ENCODE measurements at regions not wholly inside any gene's neighbourhood (a gene's known extent, or its start where the extent isn't known, plus 50 kb on each side); places are given as distances from the start of the nearest gene placed in this dataset.

DNA sequence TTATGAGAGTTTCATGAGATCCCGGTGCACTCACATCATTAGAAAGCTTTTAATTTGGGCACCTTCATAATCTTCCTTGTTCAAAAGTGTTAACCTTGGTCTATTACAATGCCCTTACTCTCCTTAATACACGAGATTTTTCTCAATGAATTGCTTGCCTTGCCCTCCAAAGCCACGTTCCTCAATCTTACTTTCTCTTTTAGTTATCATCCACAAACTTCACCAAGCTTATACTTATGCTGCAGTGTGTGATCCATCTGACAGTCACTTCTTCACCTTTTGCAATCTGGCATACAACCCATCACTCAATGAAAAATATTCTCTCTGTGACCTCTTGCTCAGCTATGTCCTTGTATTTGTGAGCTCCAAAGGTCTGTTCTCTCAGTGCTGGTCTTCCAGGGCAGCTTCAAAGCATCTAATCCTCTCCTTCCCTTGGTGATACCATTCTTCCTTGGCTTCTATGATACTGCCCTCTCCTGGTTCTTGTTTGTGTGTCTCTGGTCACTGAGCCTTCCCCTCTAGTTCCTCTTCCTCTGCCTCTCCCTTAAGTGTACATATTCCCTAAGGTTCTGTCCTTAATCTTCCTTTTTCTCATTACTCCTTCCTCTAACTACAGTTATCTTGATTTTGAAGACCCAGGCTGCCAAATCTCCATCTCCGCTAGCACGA is 202.2 kb upstream of the STARD13 start:
- H3K36me3 ChIP-seq (ENCODE audit: control insufficient read depth in 5 of 5, insufficient read depth in 5 of 5, low read length in 5 of 5): no peaks in the 10 kb centered on the region
- H3K4me3 ChIP-seq (ENCODE audit: low read depth in 1 of 5, low read length in 5 of 5): peak overlapping the region in 4 of 5 donors; percentile 33 to 45 (median 44)
- H3K9me3 ChIP-seq (ENCODE audit: control insufficient read depth in 5 of 5, low read length in 5 of 5): peaks cover 0 to 5% (median 2%) of the 10 kb centered on the region in 5 donors
- H3K4me1 ChIP-seq (ENCODE audit: control insufficient read depth in 5 of 5, insufficient read depth in 5 of 5, low read length in 5 of 5): peaks cover 0 to 8% (median 3%) of the 10 kb centered on the region in 5 donors
- no peak overlapping the region for H3K27ac ChIP-seq (ENCODE audit: low read depth, low read length)
- H3K9ac ChIP-seq (ENCODE audit: low read length in 5 of 5): peak overlapping the region in 1 of 5 donors; percentile 46
- no peaks in the 10 kb centered on the region for H3K27me3 ChIP-seq (ENCODE audit: control insufficient read depth in 5 of 5, insufficient read depth in 4 of 5, low read length in 5 of 5)

DNA sequence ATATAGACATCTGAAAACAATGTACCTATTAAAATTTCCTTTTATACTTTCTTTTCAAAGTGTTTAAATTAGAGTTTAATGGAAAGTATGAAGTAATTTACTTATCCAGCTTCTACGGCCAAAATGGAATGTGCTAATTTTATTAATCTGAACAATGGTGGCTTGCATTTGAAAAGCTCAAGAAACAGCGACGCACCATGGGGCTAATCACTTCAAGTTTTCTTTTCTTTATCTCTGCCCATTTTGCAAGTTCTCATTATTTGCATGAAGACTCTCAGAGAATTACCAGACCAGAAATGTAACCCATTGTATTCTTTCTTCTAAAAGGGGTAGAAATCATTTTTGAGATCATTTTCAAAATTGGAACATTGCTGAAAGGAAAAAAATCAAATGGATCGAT is 204.0 kb upstream of the STARD13 start:
- peaks cover 0 to 8% (median 4%) of the 10 kb centered on the region in 5 donors for H3K4me1 ChIP-seq (ENCODE audit: control insufficient read depth in 5 of 5, insufficient read depth in 5 of 5, low read length in 5 of 5)
- no peak overlapping the region for H3K4me3 ChIP-seq (ENCODE audit: low read depth in 1 of 5, low read length in 5 of 5)
- H3K9ac ChIP-seq (ENCODE audit: low read length in 5 of 5): no peak overlapping the region
- no peaks in the 10 kb centered on the region for H3K36me3 ChIP-seq (ENCODE audit: control insufficient read depth in 5 of 5, insufficient read depth in 5 of 5, low read length in 5 of 5)
- no peaks in the 10 kb centered on the region for H3K27me3 ChIP-seq (ENCODE audit: control insufficient read depth in 5 of 5, insufficient read depth in 4 of 5, low read length in 5 of 5)
- peaks cover 0 to under 1% (median 0%) of the 10 kb centered on the region in 5 donors for H3K9me3 ChIP-seq (ENCODE audit: control insufficient read depth in 5 of 5, low read length in 5 of 5)
- H3K27ac ChIP-seq (ENCODE audit: low read depth, low read length): no peak overlapping the region

DNA sequence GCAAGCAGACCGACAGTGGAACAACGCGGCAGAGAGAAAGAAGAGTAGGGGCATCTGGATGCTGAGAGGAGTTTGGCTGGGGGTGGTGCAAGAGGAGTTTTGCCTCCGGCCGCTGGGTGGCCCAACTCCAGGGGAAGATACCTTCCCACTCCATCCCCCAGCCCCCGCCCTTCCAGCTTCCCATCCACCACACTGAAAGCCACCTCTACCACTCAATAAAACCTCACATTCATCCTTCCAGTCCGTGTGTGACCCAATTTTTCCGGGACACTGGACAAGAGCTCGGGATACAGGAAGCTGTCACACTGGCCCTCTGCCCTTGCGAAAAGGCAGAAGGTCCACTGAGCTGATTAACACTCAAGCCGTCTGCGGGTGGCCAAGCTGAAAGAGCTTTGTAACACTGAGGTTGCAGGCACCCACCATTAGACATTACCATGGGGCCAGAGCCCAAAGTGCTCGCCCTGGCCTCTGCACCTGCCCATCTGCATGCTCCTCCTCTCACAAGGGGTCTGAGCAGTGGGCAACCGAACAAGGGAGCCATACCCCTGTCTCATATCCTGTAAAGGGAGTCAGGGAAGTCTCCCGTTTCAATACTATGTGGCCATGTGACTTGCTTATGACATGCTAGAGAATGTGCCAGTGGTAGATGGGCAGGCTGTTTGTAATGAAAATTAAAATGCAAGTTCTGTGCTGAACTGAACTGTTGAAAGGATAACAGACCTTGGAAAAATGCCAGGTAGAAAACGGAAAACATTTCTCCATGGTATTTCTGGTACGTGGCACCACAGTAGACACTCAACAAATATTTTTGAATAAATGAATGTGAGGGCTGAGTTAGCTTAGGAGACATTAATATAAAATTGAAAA is 205.1 kb upstream of the STARD13 start:
- Histone ChIP-seq H3K4me3 (ENCODE audit: low read depth in 1 of 5, low read length in 5 of 5) (no peak overlapping the region), H3K4me1 (ENCODE audit: control insufficient read depth in 5 of 5, insufficient read depth in 5 of 5, low read length in 5 of 5) (peaks cover 0 to 14% (median 4%) of the 10 kb centered on the region in 5 donors), H3K36me3 (ENCODE audit: control insufficient read depth in 5 of 5, insufficient read depth in 5 of 5, low read length in 5 of 5) (no peaks in the 10 kb centered on the region), H3K27ac (ENCODE audit: low read depth, low read length) (no peak overlapping the region), H3K27me3 (ENCODE audit: control insufficient read depth in 5 of 5, insufficient read depth in 4 of 5, low read length in 5 of 5) (no peaks in the 10 kb centered on the region), H3K9ac (ENCODE audit: low read length in 5 of 5) (no peak overlapping the region), H3K9me3 (ENCODE audit: control insufficient read depth in 5 of 5, low read length in 5 of 5) (no peaks in the 10 kb centered on the region)

DNA sequence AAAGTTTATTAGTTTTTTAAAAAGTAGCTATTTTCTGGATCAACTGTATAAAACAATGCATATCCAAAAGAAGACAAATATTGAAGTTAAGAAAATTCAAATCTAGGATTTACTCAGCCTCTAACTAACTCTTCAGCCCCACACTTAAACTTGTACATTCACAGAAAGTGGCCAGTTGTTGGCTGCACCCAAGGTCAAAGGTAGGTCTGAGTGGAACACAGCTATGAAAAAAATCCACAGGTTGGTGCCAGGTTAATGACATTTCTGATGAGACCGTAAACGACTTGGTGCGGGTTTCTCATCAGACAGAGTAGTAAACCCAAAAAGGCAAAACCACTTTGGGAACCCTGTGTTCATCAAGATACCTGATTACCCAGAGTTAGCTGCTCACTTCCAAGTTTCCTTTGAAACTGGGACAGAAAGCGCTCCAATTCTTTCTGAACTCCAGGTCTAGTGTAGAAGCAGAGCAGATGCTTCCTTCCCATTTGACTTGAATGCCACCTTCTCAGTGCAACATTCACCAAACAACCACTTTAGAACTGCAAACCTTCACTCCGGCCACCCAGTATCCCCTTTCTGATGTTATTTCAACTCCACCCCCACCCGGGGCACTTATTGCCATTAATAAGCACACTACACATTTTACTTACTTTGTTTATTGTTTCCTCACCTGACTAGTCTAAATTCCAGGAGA is 208.3 kb upstream of the STARD13 start:
- Histone ChIP-seq H3K4me3 (ENCODE audit: low read depth in 1 of 5, low read length in 5 of 5) (no peak overlapping the region), H3K9ac (ENCODE audit: low read length in 5 of 5) (no peak overlapping the region), H3K27ac (ENCODE audit: low read depth, low read length) (no peak overlapping the region), H3K9me3 (ENCODE audit: control insufficient read depth in 5 of 5, low read length in 5 of 5) (no peaks in the 10 kb centered on the region), H3K27me3 (ENCODE audit: control insufficient read depth in 5 of 5, insufficient read depth in 4 of 5, low read length in 5 of 5) (no peaks in the 10 kb centered on the region), H3K4me1 (ENCODE audit: control insufficient read depth in 5 of 5, insufficient read depth in 5 of 5, low read length in 5 of 5) (peaks cover 0 to 8% (median 3%) of the 10 kb centered on the region in 5 donors), H3K36me3 (ENCODE audit: control insufficient read depth in 5 of 5, insufficient read depth in 5 of 5, low read length in 5 of 5) (no peaks in the 10 kb centered on the region)

DNA sequence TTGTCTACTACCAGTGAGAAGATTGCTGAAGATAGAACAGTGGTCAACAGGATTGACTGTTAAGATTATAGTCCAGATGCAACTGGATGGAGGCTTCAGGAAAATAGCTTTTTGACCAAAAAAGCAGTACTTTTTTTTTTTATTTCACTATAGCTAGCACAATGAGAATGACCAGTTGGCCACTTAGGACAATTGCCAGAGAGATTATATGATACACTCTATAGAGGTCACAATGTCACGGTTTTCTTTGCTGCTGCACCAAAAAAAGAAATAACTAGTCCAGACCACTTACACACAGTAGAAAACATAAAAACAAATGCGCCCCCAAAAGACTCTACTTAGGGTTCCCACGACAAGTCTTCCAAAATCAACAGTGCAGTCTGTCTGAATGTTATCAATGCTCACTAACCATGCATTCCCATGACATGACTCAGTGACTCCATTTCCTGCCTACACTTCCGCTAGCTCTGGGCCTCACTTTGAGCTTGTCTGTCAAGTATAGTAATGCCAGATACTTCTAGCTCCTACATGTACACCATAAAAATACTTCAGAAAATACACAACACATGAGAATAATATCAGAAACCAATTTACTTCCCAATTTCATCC is 209.1 kb upstream of the STARD13 start:
- Histone ChIP-seq H3K9me3 (ENCODE audit: control insufficient read depth in 5 of 5, low read length in 5 of 5) (no peaks in the 10 kb centered on the region), H3K4me1 (ENCODE audit: control insufficient read depth in 5 of 5, insufficient read depth in 5 of 5, low read length in 5 of 5) (peaks cover 0 to 8% (median 3%) of the 10 kb centered on the region in 5 donors), H3K27ac (ENCODE audit: low read depth, low read length) (peak overlapping the region; percentile 26), H3K27me3 (ENCODE audit: control insufficient read depth in 5 of 5, insufficient read depth in 4 of 5, low read length in 5 of 5) (no peaks in the 10 kb centered on the region), H3K9ac (ENCODE audit: low read length in 5 of 5) (no peak overlapping the region), H3K36me3 (ENCODE audit: control insufficient read depth in 5 of 5, insufficient read depth in 5 of 5, low read length in 5 of 5) (no peaks in the 10 kb centered on the region), H3K4me3 (ENCODE audit: low read depth in 1 of 5, low read length in 5 of 5) (no peak overlapping the region)

DNA sequence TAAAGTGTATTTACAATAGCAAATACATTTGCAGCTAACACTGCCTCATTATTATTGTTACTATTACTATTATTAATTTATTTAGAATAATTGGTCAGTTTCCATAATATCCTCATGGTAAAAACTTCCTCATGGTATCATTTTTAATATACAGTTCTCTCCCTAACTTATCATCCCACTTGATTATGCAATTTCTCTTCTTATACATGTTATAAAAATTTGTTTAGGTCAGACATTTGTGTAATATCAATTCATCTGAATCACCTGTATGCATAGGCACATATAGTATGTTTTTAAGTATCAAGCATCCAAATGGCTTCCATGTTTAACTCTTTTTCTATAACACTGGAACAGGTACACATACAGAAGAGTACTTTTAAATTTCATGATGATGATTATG is 210.8 kb upstream of the STARD13 start:
- no peak overlapping the region for H3K4me3 ChIP-seq (ENCODE audit: low read depth in 1 of 5, low read length in 5 of 5)
- no peaks in the 10 kb centered on the region for H3K9me3 ChIP-seq (ENCODE audit: control insufficient read depth in 5 of 5, low read length in 5 of 5)
- no peaks in the 10 kb centered on the region for H3K36me3 ChIP-seq (ENCODE audit: control insufficient read depth in 5 of 5, insufficient read depth in 5 of 5, low read length in 5 of 5)
- H3K27me3 ChIP-seq (ENCODE audit: control insufficient read depth in 5 of 5, insufficient read depth in 4 of 5, low read length in 5 of 5): no peaks in the 10 kb centered on the region
- no peak overlapping the region for H3K9ac ChIP-seq (ENCODE audit: low read length in 5 of 5)
- H3K4me1 ChIP-seq (ENCODE audit: control insufficient read depth in 5 of 5, insufficient read depth in 5 of 5, low read length in 5 of 5): peaks cover 0 to 8% (median 0%) of the 10 kb centered on the region in 5 donors
- H3K27ac ChIP-seq (ENCODE audit: low read depth, low read length): no peak overlapping the region

DNA sequence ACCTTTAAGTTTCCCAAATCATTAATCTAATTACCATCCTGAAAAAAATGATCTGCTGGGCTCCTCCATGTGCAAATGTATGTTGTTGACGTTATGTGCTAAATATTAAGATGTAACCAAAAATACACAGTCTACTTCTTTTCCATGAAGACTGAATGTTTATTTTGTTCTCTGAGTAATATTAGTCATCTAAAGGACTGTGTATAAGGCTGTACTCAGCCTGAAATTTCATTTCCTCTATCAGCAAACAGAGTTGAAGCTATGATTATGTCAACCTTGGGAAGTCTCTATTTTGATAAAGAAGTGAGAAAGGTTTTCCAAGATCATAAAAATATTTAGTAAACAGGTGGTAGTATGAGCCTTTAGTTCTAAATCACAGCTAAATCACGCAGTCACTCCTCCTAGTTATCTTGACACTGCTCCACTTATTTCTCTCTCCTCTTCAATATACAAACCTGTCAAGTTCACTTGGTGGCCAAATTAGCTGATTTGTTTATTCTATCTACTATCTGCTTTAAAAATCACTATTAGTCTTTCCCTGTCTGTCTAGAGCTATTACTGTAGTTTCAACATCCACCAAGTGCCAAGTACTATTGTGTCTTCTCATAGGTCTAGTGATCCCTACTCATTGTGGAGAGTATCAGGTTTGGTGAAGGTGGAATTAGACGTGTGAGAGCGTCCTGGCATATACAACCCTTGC is 211.7 kb upstream of the STARD13 start:
- Histone ChIP-seq H3K9ac (ENCODE audit: low read length in 5 of 5) (no peak overlapping the region), H3K27ac (ENCODE audit: low read depth, low read length) (no peak overlapping the region), H3K27me3 (ENCODE audit: control insufficient read depth in 5 of 5, insufficient read depth in 4 of 5, low read length in 5 of 5) (no peaks in the 10 kb centered on the region), H3K9me3 (ENCODE audit: control insufficient read depth in 5 of 5, low read length in 5 of 5) (no peaks in the 10 kb centered on the region), H3K4me3 (ENCODE audit: low read depth in 1 of 5, low read length in 5 of 5) (no peak overlapping the region), H3K4me1 (ENCODE audit: control insufficient read depth in 5 of 5, insufficient read depth in 5 of 5, low read length in 5 of 5) (peaks cover 0 to 8% (median 0%) of the 10 kb centered on the region in 5 donors), H3K36me3 (ENCODE audit: control insufficient read depth in 5 of 5, insufficient read depth in 5 of 5, low read length in 5 of 5) (no peaks in the 10 kb centered on the region)

DNA sequence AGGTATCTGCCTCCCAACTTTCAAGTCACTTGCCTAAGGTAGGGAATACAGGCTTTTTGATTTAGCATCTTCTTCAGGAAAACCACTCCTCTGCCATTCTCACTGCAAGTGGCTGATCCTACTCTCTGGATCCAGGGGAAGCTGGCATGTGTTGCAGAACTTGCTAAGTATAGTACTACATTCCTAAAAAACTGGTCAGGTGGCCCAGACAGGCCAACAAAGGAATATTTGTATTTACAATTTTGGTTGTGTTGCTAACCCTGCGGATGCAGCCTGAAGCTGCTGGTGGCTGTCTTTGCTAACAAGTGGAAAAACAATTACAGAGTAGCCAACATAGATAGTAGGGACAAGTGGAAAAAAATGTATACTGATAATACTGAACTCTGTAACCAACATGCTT is 222.5 kb upstream of the STARD13 start:
- peaks cover 2 to 16% (median 15%) of the 10 kb centered on the region in 5 donors for H3K4me1 ChIP-seq (ENCODE audit: control insufficient read depth in 5 of 5, insufficient read depth in 5 of 5, low read length in 5 of 5)
- H3K27ac ChIP-seq (ENCODE audit: low read depth, low read length): no peak overlapping the region
- H3K4me3 ChIP-seq (ENCODE audit: low read depth in 1 of 5, low read length in 5 of 5): no peak overlapping the region
- H3K27me3 ChIP-seq (ENCODE audit: control insufficient read depth in 5 of 5, insufficient read depth in 4 of 5, low read length in 5 of 5): no peaks in the 10 kb centered on the region
- no peaks in the 10 kb centered on the region for H3K9me3 ChIP-seq (ENCODE audit: control insufficient read depth in 5 of 5, low read length in 5 of 5)
- no peaks in the 10 kb centered on the region for H3K36me3 ChIP-seq (ENCODE audit: control insufficient read depth in 5 of 5, insufficient read depth in 5 of 5, low read length in 5 of 5)
- H3K9ac ChIP-seq (ENCODE audit: low read length in 5 of 5): no peak overlapping the region

DNA sequence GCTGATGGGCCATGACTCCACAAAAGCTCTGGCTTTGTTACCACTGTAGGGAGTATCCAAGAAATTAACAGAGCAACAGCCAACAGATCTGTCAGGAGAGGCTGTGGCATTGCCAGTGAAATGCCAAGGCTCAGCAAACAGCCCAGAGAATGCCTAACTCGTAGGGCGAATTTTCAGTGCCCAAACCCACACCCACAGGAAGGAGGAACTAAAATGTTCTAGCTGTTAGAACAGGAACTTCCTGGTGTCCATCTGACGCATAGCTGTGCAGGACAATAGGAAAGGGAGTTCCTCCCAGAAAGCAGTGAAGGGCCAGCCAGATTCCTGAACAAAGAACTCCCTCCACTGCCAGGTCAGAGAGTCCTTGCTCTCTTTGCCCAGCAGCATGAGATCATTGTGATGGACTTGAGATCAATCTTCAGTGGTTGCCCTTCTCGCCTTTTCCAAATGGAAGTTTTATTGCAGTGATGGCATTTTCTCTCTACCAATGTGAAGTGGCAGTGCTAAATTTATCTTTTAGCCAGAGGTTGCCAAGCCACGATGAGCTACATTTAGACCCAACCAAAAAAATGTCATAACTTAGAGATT is 224.2 kb upstream of the STARD13 start:
- no peaks in the 10 kb centered on the region for H3K27me3 ChIP-seq (ENCODE audit: control insufficient read depth in 5 of 5, insufficient read depth in 4 of 5, low read length in 5 of 5)
- no peaks in the 10 kb centered on the region for H3K9me3 ChIP-seq (ENCODE audit: control insufficient read depth in 5 of 5, low read length in 5 of 5)
- peak overlapping the region; percentile 22 for H3K27ac ChIP-seq (ENCODE audit: low read depth, low read length)
- peak overlapping the region in 2 of 5 donors; percentile 2 to 13 for H3K4me3 ChIP-seq (ENCODE audit: low read depth in 1 of 5, low read length in 5 of 5)
- H3K36me3 ChIP-seq (ENCODE audit: control insufficient read depth in 5 of 5, insufficient read depth in 5 of 5, low read length in 5 of 5): no peaks in the 10 kb centered on the region
- peaks cover 2 to 16% (median 15%) of the 10 kb centered on the region in 5 donors for H3K4me1 ChIP-seq (ENCODE audit: control insufficient read depth in 5 of 5, insufficient read depth in 5 of 5, low read length in 5 of 5)
- peak overlapping the region in 1 of 5 donors; percentile 46 for H3K9ac ChIP-seq (ENCODE audit: low read length in 5 of 5)

Data from subcutaneous abdominal adipose tissue (tissue), 5 donors.